Transverse colon (tissue), 4 donors: ENCODE measurements at regions not wholly inside any gene's neighbourhood (a gene's known extent, or its start where the extent isn't known, plus 50 kb on each side); places are given as distances from the start of the nearest gene placed in this dataset.

Experiments used
- EP300 ChIP-seq: sonication (generic); formaldehyde crosslinking; IDR thresholded peaks from one replicate; pipeline ENCODE4 v1.6.1; 2017; ENCODE audit warnings: antibody characterized with exemption, low read depth
- POLR2AphosphoS5 ChIP-seq, 3 donors: sonication (generic); formaldehyde crosslinking; IDR thresholded peaks; one replicate each; pipeline ENCODE4 v1.6.1; 2016; ENCODE audit warnings: antibody characterized with exemption in 3 of 3
- TF ChIP-seq, protein P1 (sequence below), 5 experiments: fragments of 200-600 bp in 3 of 5; fragments of 450-650 bp in 2 of 5; sonication (generic) in 3 of 5; IDR thresholded peaks; 1 replicate in 2 of 5; 2 replicates in 3 of 5; pipeline ENCODE4 v1.5.1; 2016 to 2017; ENCODE audit warnings: antibody characterized with exemption in 5 of 5, inconsistent platforms in 3 of 5, mild to moderate bottlenecking in 2 of 5, moderate library complexity in 1 of 5

DNA sequence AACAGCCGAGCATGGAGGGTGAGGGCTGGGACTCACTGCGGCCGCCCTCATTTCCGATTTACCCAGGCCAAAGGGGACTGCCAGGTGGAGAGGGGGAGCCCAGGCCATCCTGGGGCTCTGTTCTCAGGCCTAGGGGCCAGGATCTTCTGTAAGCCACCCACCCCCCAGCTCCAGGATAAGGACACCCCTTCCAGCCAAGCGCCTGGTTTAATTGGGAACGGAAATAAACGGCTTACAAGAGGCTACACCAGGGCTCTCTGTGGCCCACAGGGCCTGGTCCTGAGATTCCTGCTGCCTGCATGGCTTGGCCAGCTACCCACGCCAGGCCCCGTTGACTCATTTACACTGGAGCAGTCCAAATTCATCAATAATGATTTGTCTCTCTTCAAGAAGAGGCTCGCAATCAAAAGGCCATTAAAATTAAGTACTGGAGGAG, 68.1 kb upstream of the TOP1 start:
- TF ChIP-seq, protein P1, sequence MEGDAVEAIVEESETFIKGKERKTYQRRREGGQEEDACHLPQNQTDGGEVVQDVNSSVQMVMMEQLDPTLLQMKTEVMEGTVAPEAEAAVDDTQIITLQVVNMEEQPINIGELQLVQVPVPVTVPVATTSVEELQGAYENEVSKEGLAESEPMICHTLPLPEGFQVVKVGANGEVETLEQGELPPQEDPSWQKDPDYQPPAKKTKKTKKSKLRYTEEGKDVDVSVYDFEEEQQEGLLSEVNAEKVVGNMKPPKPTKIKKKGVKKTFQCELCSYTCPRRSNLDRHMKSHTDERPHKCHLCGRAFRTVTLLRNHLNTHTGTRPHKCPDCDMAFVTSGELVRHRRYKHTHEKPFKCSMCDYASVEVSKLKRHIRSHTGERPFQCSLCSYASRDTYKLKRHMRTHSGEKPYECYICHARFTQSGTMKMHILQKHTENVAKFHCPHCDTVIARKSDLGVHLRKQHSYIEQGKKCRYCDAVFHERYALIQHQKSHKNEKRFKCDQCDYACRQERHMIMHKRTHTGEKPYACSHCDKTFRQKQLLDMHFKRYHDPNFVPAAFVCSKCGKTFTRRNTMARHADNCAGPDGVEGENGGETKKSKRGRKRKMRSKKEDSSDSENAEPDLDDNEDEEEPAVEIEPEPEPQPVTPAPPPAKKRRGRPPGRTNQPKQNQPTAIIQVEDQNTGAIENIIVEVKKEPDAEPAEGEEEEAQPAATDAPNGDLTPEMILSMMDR (IDR thresholded peaks at IDR 0.05): no peak
- TF ChIP-seq POLR2AphosphoS5 (IDR thresholded peaks at IDR 0.05) (no peak), EP300 (no peak)
